CD4-positive, CD25-positive, alpha-beta regulatory T cell (primary cell): ENCODE measurements at regions not wholly inside any gene's neighbourhood (a gene's known extent, or its start where the extent isn't known, plus 50 kb on each side); places are given as distances from the start of the nearest gene placed in this dataset.

Source experiments
- ATAC-seq, 2 donors: fragments of 150-1000 bp; cut with Tn5 transposase; one replicate each; pipeline ENCODE4 v1.10.0; 2021; ENCODE audit warnings: low read depth in 2 of 2, moderate number of reproducible peaks in 2 of 2, moderate library complexity in 1 of 2
- DNase-seq, 3 donors: peaks; one replicate each; pipeline versions ENCODE4 v3.0.0 to v3.0.0-alpha.2; 2012 to 2022; ENCODE audit warnings: mixed read lengths in 1 of 3
- H3K27ac ChIP-seq: one replicate; pipeline ENCODE4 v1.7.0; 2013; ENCODE audit warnings: mild to moderate bottlenecking, low read length; ENCODE audit not compliant: insufficient read depth, poor library complexity, severe bottlenecking
- H3K27me3 ChIP-seq: one replicate; pipeline ENCODE4 v1.7.0; 2013; ENCODE audit warnings: low read length; ENCODE audit not compliant: control insufficient read depth, insufficient read depth
- H3K36me3 ChIP-seq: one replicate; pipeline ENCODE4 v1.7.0; 2013; ENCODE audit warnings: mild to moderate bottlenecking, low read length, moderate library complexity; ENCODE audit not compliant: control insufficient read depth, insufficient read depth
- H3K4me1 ChIP-seq: 2 replicates; pipeline ENCODE4 v1.7.0; 2013; ENCODE audit warnings: mild to moderate bottlenecking, low read length; ENCODE audit not compliant: insufficient read depth, control insufficient read depth, poor library complexity, severe bottlenecking
- H3K4me3 ChIP-seq: one replicate; pipeline ENCODE4 v1.7.0; 2013; ENCODE audit warnings: low read depth, mild to moderate bottlenecking, low read length, moderate library complexity
- H3K9me3 ChIP-seq, 2 experiments: 1 replicate in 1 of 2; 2 replicates in 1 of 2; pipeline ENCODE4 v1.7.0; 2013; ENCODE audit warnings: low read length in 2 of 2, mild to moderate bottlenecking in 1 of 2, moderate library complexity in 1 of 2; ENCODE audit not compliant: control insufficient read depth in 2 of 2
- H3K27ac Mint-ChIP-seq, 3 donors: one replicate each; pipeline ENCODE4 v1.8.0; 2020 to 2022; ENCODE audit warnings: mild to moderate bottlenecking in 3 of 3, mixed read lengths in 3 of 3, moderate library complexity in 2 of 3
- H3K27me3 Mint-ChIP-seq: one replicate; pipeline ENCODE4 v1.8.0; 2022; ENCODE audit warnings: mild to moderate bottlenecking, mixed read lengths
- H3K36me3 Mint-ChIP-seq: one replicate; pipeline ENCODE4 v1.8.0; 2020; ENCODE audit warnings: mixed read lengths
- H3K4me1 Mint-ChIP-seq, 4 donors: one replicate each; pipeline ENCODE4 v1.8.0; 2020 to 2022; ENCODE audit warnings: mixed read lengths in 4 of 4, mild to moderate bottlenecking in 1 of 4
- H3K4me3 Mint-ChIP-seq, 4 donors: one replicate each; pipeline ENCODE4 v1.8.0; 2020 to 2022; ENCODE audit warnings: mild to moderate bottlenecking in 4 of 4, mixed read lengths in 4 of 4, moderate library complexity in 3 of 4
- H3K9me3 Mint-ChIP-seq, 7 donors: one replicate each; pipeline ENCODE4 v1.8.0; 2020 to 2022; ENCODE audit warnings: mixed read lengths in 7 of 7, mild to moderate bottlenecking in 3 of 7, moderate library complexity in 2 of 7

GRCh38 chr12:131605304-131605829, 105.5 kb upstream of the SFSWAP start:
- peaks cover 63% of the 10 kb centered on the region for H3K4me1 ChIP-seq
- H3K4me3 Mint-ChIP-seq: peak overlapping the region; percentile 61 to 87 (median 74)

GRCh38 chr12:131606218-131606901, 104.5 kb upstream of the SFSWAP start:
- Mint-ChIP-seq H3K27ac (peak overlapping the region in 2 of 3 donors; percentile 76 to 84), H3K9me3 (no peaks in the 10 kb centered on the region), H3K36me3 (no peaks in the 10 kb centered on the region), H3K4me3 (peak overlapping the region; percentile 4 to 92 (median 42)), H3K4me1 (peaks cover 21 to 78% (median 53%) of the 10 kb centered on the region in 4 donors), H3K27me3 (no peaks in the 10 kb centered on the region)
- no peaks in the 10 kb centered on the region for H3K27me3 ChIP-seq
- no peaks in the 10 kb centered on the region for H3K36me3 ChIP-seq
- peaks cover 63% of the 10 kb centered on the region for H3K4me1 ChIP-seq
- H3K27ac ChIP-seq: no peak overlapping the region
- peak in 1 of 2 donors; percentile 15 for ATAC-seq
- peak in 1 of 3 donors; percentile 51 for DNase-seq
- H3K4me3 ChIP-seq: peak overlapping the region; percentile 24
- no peaks in the 10 kb centered on the region for H3K9me3 ChIP-seq

More at GRCh38 chr12:131605304-131605829, 105.5 kb upstream of the SFSWAP start:
- Histone ChIP-seq H3K27ac (no peak overlapping the region), H3K9me3 (no peaks in the 10 kb centered on the region), H3K36me3 (no peaks in the 10 kb centered on the region), H3K27me3 (no peaks in the 10 kb centered on the region), H3K4me3 (no peak overlapping the region)
- Mint-ChIP-seq H3K27ac (peak overlapping the region in 1 of 3 donors; percentile 76), H3K36me3 (no peaks in the 10 kb centered on the region), H3K27me3 (no peaks in the 10 kb centered on the region), H3K4me1 (peaks cover 21 to 82% (median 53%) of the 10 kb centered on the region in 4 donors), H3K9me3 (peaks cover 0 to 1% (median 0%) of the 10 kb centered on the region in 7 donors)
- DNase-seq (no peak), ATAC-seq (no peak)

GRCh38 chr12:131607658-131608447, 103.0 kb upstream of the SFSWAP start:
- peak in 1 of 3 donors; percentile 79 for DNase-seq
- H3K36me3 Mint-ChIP-seq: no peaks in the 10 kb centered on the region
- Histone ChIP-seq H3K27me3 (no peaks in the 10 kb centered on the region), H3K9me3 (no peaks in the 10 kb centered on the region), H3K36me3 (no peaks in the 10 kb centered on the region), H3K27ac (peak overlapping the region; percentile 62), H3K4me1 (peaks cover 63% of the 10 kb centered on the region), H3K4me3 (peak overlapping the region; percentile 59)
- ATAC-seq: peak; percentile 56 to 66
- peak overlapping the region; percentile 54 to 96 (median 85) for H3K27ac Mint-ChIP-seq
- H3K9me3 Mint-ChIP-seq: no peaks in the 10 kb centered on the region
- H3K27me3 Mint-ChIP-seq: no peaks in the 10 kb centered on the region
- peak overlapping the region; percentile 62 to 92 (median 70) for H3K4me3 Mint-ChIP-seq
- peaks cover 21 to 69% (median 48%) of the 10 kb centered on the region in 4 donors for H3K4me1 Mint-ChIP-seq

- Mint-ChIP-seq H3K9me3 (no peaks in the 10 kb centered on the region), H3K27ac (no peak overlapping the region), H3K4me1 (peaks cover 15 to 57% (median 39%) of the 10 kb centered on the region in 4 donors), H3K36me3 (no peaks in the 10 kb centered on the region), H3K4me3 (peak overlapping the region in 2 of 4 donors; percentile 47 to 68), H3K27me3 (peaks cover 5% of the 10 kb centered on the region)
- Histone ChIP-seq H3K36me3 (no peaks in the 10 kb centered on the region), H3K27me3 (no peaks in the 10 kb centered on the region), H3K4me1 (peaks cover 51% of the 10 kb centered on the region), H3K4me3 (no peak overlapping the region), H3K27ac (no peak overlapping the region), H3K9me3 (no peaks in the 10 kb centered on the region)
- ATAC-seq (no peak), DNase-seq (peak; percentile 30 to 67 (median 41))
These were observed 101.9 kb upstream of the SFSWAP start for GRCh38 chr12:131608740-131609690.

- no peaks in the 10 kb centered on the region for H3K9me3 ChIP-seq
- H3K27ac ChIP-seq: no peak overlapping the region
- H3K4me1 ChIP-seq: peaks cover 44% of the 10 kb centered on the region
- Mint-ChIP-seq H3K4me1 (peaks cover 10 to 49% (median 33%) of the 10 kb centered on the region in 4 donors), H3K27ac (no peak overlapping the region), H3K36me3 (no peaks in the 10 kb centered on the region), H3K4me3 (peak overlapping the region in 2 of 4 donors; percentile 47 to 68), H3K27me3 (peaks cover 5% of the 10 kb centered on the region), H3K9me3 (no peaks in the 10 kb centered on the region)
- DNase-seq (no peak), ATAC-seq (no peak)
- no peak overlapping the region for H3K4me3 ChIP-seq
- no peaks in the 10 kb centered on the region for H3K36me3 ChIP-seq
- no peaks in the 10 kb centered on the region for H3K27me3 ChIP-seq
These were observed 101.1 kb upstream of the SFSWAP start for GRCh38 chr12:131609762-131610161.

- no peak for ATAC-seq
- H3K27ac ChIP-seq: no peak overlapping the region
- H3K4me3 ChIP-seq: no peak overlapping the region
- H3K27me3 ChIP-seq: no peaks in the 10 kb centered on the region
- peak overlapping the region in 1 of 3 donors; percentile 62 for H3K27ac Mint-ChIP-seq
- peaks cover 40% of the 10 kb centered on the region for H3K4me1 ChIP-seq
- H3K4me3 Mint-ChIP-seq: no peak overlapping the region
- no peak for DNase-seq
- no peaks in the 10 kb centered on the region for H3K36me3 ChIP-seq
- no peaks in the 10 kb centered on the region for H3K9me3 Mint-ChIP-seq
- peaks cover 5% of the 10 kb centered on the region for H3K27me3 Mint-ChIP-seq
- H3K36me3 Mint-ChIP-seq: no peaks in the 10 kb centered on the region
- H3K4me1 Mint-ChIP-seq: peaks cover 7 to 45% (median 31%) of the 10 kb centered on the region in 4 donors
- no peaks in the 10 kb centered on the region for H3K9me3 ChIP-seq
These were observed 100.7 kb upstream of the SFSWAP start for GRCh38 chr12:131610181-131610580.

GRCh38 chr12:131610891-131611290, 100.0 kb upstream of the SFSWAP start:
- ATAC-seq (no peak), DNase-seq (no peak)
- no peaks in the 10 kb centered on the region for H3K9me3 ChIP-seq
- H3K27me3 ChIP-seq: no peaks in the 10 kb centered on the region
- H3K36me3 ChIP-seq: no peaks in the 10 kb centered on the region
- Mint-ChIP-seq H3K4me3 (no peak overlapping the region), H3K9me3 (no peaks in the 10 kb centered on the region), H3K27me3 (peaks cover 5% of the 10 kb centered on the region), H3K4me1 (peaks cover 7 to 38% (median 24%) of the 10 kb centered on the region in 4 donors), H3K27ac (peak overlapping the region in 1 of 3 donors; percentile 80), H3K36me3 (no peaks in the 10 kb centered on the region)
- no peak overlapping the region for H3K27ac ChIP-seq
- peaks cover 33% of the 10 kb centered on the region for H3K4me1 ChIP-seq
- no peak overlapping the region for H3K4me3 ChIP-seq
